Ishikawa (cell line): ENCODE measurements at regions not wholly inside any gene's neighbourhood (a gene's known extent, or its start where the extent isn't known, plus 50 kb on each side); places are given as distances from the start of the nearest gene placed in this dataset.

ENCODE experiments used
- CEBPB ChIP-seq: IDR thresholded peaks from 2 replicates; pipeline ENCODE4 v1.6.1; 2012
- CREB1 ChIP-seq: IDR thresholded peaks from 2 replicates; pipeline ENCODE4 v1.6.1; 2012; ENCODE audit warnings: low read depth
- EGR1 ChIP-seq: IDR thresholded peaks from 2 replicates; pipeline ENCODE4 v1.6.1; 2012
- EP300 ChIP-seq: IDR thresholded peaks from 2 replicates; pipeline ENCODE4 v1.6.1; 2012; ENCODE audit warnings: borderline replicate concordance
- FOXM1 ChIP-seq: IDR thresholded peaks from 2 replicates; pipeline ENCODE4 v1.6.1; 2012; ENCODE audit warnings: low read depth, borderline replicate concordance
- NFIC ChIP-seq: IDR thresholded peaks from 2 replicates; pipeline ENCODE4 v1.6.1; 2012
- RAD21 ChIP-seq: IDR thresholded peaks from 2 replicates; pipeline ENCODE4 v1.6.1; 2012; ENCODE audit warnings: low read depth
- TAF1 ChIP-seq: IDR thresholded peaks from 2 replicates; pipeline ENCODE4 v1.6.1; 2012; ENCODE audit warnings: low read depth, mild to moderate bottlenecking
- TCF12 ChIP-seq: IDR thresholded peaks from 2 replicates; pipeline ENCODE4 v1.6.1; 2012; ENCODE audit warnings: low read depth
- TEAD4 ChIP-seq: IDR thresholded peaks from 2 replicates; pipeline ENCODE4 v1.6.1; 2012
- YY1 ChIP-seq: IDR thresholded peaks from 2 replicates; pipeline ENCODE4 v1.6.1; 2012; ENCODE audit warnings: low read depth
- ZBTB7A ChIP-seq: IDR thresholded peaks from 2 replicates; pipeline ENCODE4 v1.6.1; 2012; ENCODE audit warnings: low read depth
- TF ChIP-seq, protein P1 (sequence below): IDR thresholded peaks from 2 replicates; pipeline ENCODE4 v1.6.1; 2012
- TF ChIP-seq, protein P2 (sequence below): IDR thresholded peaks from 2 replicates; pipeline ENCODE4 v1.6.1; 2012
- TF ChIP-seq, protein P3 (sequence below): IDR thresholded peaks from 2 replicates; pipeline ENCODE4 v1.6.1; 2012; ENCODE audit warnings: low read depth, mild to moderate bottlenecking

DNA sequence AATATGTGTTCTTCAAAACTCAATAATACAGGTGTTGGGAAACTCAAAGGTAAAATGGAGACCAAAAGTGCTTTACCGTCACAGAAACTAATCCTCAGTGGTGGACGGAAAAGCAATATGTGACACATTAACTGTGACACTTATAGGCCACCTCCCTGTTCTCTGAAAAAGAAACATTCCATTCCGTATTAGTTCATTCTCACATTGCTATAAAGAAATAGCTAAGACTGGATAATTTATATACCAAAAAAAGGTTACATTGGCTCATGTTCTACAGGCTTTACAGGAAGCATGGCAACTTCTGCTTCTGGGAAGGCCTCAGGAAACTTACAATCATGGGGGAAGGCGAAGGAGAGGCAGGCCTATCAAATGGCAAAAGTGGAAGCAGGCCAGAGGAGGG lies 435.3 kb upstream of the HTR2A start:
- TF ChIP-seq YY1 (no peak), EGR1 (no peak), TCF12 (no peak)

DNA sequence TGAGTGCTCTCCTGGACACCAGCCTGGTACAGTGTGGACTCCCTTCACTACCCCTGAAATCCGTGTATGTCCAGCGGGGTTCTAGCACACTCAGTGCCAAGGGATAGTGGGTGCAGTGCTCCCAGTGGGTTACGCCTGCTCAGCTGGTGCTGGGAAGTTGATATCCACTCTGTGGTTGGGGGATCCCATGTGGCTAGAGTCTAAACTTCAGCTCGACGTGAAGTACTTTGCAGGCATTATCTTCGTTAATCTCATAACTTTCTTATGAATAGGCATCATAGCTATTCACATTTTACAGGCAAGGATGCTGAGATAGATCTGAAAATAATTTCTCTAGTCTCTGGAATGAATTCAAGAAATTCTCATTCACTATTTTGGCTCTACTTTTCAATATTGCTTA lies 433.2 kb upstream of the HTR2A start:
- TF ChIP-seq EGR1 (no peak), TEAD4 (no peak), NFIC (no peak), FOXM1 (no peak), CEBPB (no peak), EP300 (no peak), ZBTB7A (no peak), TCF12 (no peak), TAF1 (no peak), CREB1 (no peak), YY1 (no peak), RAD21 (no peak)
- TF ChIP-seq, protein P1, sequence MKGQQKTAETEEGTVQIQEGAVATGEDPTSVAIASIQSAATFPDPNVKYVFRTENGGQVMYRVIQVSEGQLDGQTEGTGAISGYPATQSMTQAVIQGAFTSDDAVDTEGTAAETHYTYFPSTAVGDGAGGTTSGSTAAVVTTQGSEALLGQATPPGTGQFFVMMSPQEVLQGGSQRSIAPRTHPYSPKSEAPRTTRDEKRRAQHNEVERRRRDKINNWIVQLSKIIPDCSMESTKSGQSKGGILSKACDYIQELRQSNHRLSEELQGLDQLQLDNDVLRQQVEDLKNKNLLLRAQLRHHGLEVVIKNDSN = no peak
- TF ChIP-seq, protein P2, sequence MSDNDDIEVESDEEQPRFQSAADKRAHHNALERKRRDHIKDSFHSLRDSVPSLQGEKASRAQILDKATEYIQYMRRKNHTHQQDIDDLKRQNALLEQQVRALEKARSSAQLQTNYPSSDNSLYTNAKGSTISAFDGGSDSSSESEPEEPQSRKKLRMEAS = no peak
- TF ChIP-seq, protein P3, sequence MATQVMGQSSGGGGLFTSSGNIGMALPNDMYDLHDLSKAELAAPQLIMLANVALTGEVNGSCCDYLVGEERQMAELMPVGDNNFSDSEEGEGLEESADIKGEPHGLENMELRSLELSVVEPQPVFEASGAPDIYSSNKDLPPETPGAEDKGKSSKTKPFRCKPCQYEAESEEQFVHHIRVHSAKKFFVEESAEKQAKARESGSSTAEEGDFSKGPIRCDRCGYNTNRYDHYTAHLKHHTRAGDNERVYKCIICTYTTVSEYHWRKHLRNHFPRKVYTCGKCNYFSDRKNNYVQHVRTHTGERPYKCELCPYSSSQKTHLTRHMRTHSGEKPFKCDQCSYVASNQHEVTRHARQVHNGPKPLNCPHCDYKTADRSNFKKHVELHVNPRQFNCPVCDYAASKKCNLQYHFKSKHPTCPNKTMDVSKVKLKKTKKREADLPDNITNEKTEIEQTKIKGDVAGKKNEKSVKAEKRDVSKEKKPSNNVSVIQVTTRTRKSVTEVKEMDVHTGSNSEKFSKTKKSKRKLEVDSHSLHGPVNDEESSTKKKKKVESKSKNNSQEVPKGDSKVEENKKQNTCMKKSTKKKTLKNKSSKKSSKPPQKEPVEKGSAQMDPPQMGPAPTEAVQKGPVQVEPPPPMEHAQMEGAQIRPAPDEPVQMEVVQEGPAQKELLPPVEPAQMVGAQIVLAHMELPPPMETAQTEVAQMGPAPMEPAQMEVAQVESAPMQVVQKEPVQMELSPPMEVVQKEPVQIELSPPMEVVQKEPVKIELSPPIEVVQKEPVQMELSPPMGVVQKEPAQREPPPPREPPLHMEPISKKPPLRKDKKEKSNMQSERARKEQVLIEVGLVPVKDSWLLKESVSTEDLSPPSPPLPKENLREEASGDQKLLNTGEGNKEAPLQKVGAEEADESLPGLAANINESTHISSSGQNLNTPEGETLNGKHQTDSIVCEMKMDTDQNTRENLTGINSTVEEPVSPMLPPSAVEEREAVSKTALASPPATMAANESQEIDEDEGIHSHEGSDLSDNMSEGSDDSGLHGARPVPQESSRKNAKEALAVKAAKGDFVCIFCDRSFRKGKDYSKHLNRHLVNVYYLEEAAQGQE = no peak

DNA sequence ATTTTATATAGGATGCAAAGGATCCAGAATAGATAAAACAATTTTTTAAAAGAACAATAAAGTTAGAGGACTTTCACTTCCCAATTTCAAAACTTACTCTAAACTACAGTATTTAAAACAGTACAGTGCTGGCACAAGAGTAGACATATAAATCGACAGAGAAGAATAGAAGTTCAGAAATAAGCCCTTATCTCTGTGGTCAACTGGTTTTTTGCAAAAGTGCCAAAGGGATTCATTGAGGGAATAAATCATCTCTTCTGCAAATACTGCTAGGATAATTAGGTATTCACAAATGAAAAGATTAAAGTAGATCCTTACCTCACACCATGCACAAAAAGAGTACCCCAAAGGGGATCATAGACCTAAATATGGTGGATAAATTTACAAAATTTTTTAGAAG lies 431.0 kb upstream of the HTR2A start:
- TF ChIP-seq, protein P3 = no peak
- TF ChIP-seq TAF1 (no peak), NFIC (no peak), EGR1 (no peak), TEAD4 (no peak), CEBPB (no peak)

DNA sequence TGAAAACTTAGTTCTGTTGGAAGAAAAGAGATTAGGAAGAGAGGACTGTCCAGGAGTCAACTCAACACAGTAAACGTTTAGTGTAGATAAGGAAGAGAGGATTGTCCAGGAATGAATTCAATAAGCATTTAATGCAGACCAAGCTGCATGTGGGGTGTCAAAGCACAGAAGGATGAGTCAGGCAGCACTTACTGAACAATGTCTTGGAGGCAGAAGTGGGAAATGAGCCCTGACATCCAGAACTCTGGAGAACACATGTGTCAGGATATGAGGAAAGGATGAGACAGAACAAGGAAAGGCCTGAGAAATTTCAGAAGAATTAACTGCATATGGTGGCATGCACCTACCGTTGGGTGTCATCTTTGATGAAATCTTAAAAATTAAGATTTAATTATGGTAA lies 429.2 kb upstream of the HTR2A start:
- TF ChIP-seq, protein P2 = no peak
- TF ChIP-seq RAD21 (no peak), CEBPB (no peak), NFIC (no peak), ZBTB7A (no peak), FOXM1 (no peak), EP300 (no peak), TEAD4 (no peak), YY1 (no peak), TAF1 (no peak)
- TF ChIP-seq, protein P1 = no peak

DNA sequence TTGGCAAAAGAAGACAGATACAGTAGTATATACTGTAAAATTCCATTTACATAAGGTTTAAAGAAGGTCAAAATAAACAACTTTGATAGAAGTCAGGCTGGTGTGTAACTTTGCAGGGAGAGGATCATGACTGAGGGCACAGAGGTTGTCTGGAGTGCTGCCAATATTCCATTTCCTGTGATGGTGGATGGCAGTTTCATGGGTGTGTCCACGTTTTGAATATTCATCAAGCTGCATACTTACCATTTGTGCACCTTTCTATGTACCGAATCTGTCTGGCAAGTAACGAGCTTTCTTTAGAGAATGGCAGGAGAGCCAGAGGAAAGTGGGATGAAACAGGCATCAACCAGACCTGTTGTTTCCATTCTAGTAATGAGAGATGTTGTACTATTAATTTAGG lies 420.5 kb upstream of the HTR2A start:
- TF ChIP-seq EGR1 (no peak), FOXM1 (no peak)

DNA sequence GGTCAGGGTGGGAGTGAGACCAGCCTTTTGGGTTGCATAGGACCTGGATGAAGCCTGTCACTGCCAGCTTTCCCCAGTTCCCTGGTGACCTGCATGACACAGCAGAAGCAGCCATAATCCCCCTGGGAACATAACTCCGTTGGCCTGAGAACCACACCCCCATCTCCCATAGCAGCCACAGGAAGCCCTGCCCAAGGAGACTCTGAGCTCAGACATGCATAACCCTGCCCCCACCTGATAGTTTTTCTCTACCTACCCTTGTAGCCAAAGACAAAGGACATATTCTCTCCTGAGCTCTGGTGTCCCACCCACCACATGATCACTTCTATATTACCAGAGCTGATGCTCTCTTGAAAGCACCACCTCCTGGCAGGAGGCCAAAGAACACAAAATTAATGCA lies 413.5 kb upstream of the HTR2A start:
- TF ChIP-seq, protein P3 = no peak
- no peak for TF ChIP-seq TCF12
- TF ChIP-seq CEBPB = no peak
- no peak for TF ChIP-seq FOXM1
- no peak for TF ChIP-seq TAF1
- TF ChIP-seq NFIC = no peak
- no peak for TF ChIP-seq TEAD4
- TF ChIP-seq CREB1 = no peak
- no peak for TF ChIP-seq EP300
